ENCODE measurements at regions not wholly inside any gene's neighbourhood (a gene's known extent, or its start where the extent isn't known, plus 50 kb on each side); places are given as distances from the start of the nearest gene placed in this dataset.

- TF ChIP-seq REST (IDR thresholded peaks at IDR 0.05) = no peak
- no peak for TF ChIP-seq GABPA (IDR thresholded peaks at IDR 0.05 in 1 of 2, conservative IDR thresholded peaks at IDR 0.05 in 1 of 2)
Observed at GRCh38 chr1:238953448-238954010, 432.8 kb upstream of the CHRM3 start (continued).

DNA sequence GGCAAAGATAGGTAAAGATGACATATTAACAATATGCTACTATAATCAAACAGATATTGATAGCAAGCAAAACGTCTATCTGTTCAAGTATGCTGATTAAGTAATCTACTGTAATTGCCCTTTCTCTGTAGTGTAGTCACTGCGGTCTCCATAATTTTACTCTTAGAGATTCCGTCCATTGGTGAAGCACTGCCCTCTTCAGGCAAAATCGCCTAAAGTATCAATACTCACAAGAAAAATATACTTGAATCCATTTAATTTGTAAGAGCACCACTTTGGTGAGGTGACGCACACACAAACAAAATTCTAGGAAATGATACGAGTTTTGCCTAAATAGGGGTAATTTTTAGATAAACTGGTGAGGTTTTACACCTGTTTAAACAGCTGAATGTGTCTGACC lies 434.6 kb upstream of the CHRM3 start:
- TF ChIP-seq EGR1 (IDR thresholded peaks at IDR 0.05; ENCODE audit: low read depth in 2 of 2) (no peak), HNF4G (IDR thresholded peaks at IDR 0.05) (no peak), REST (IDR thresholded peaks at IDR 0.05) (no peak), YY1 (IDR thresholded peaks at IDR 0.05) (no peak), RAD21 (IDR thresholded peaks at IDR 0.05) (peak; percentile 77 to 81), NR2F2 (IDR thresholded peaks at IDR 0.05) (no peak), FOXA2 (IDR thresholded peaks at IDR 0.05) (no peak), HNF4A (conservative IDR thresholded peaks at IDR 0.05) (no peak), ZBTB33 (IDR thresholded peaks at IDR 0.05) (no peak), SP1 (IDR thresholded peaks at IDR 0.05) (no peak)
- TF ChIP-seq, protein P1, sequence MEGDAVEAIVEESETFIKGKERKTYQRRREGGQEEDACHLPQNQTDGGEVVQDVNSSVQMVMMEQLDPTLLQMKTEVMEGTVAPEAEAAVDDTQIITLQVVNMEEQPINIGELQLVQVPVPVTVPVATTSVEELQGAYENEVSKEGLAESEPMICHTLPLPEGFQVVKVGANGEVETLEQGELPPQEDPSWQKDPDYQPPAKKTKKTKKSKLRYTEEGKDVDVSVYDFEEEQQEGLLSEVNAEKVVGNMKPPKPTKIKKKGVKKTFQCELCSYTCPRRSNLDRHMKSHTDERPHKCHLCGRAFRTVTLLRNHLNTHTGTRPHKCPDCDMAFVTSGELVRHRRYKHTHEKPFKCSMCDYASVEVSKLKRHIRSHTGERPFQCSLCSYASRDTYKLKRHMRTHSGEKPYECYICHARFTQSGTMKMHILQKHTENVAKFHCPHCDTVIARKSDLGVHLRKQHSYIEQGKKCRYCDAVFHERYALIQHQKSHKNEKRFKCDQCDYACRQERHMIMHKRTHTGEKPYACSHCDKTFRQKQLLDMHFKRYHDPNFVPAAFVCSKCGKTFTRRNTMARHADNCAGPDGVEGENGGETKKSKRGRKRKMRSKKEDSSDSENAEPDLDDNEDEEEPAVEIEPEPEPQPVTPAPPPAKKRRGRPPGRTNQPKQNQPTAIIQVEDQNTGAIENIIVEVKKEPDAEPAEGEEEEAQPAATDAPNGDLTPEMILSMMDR (IDR thresholded peaks at IDR 0.05; ENCODE audit: low read depth, low read length, missing input control) = peak; percentile 36
- TF ChIP-seq, protein P2, sequence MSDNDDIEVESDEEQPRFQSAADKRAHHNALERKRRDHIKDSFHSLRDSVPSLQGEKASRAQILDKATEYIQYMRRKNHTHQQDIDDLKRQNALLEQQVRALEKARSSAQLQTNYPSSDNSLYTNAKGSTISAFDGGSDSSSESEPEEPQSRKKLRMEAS (IDR thresholded peaks at IDR 0.05) = no peak
- H3K27ac ChIP-seq (ENCODE audit: low read depth in 1 of 2, low read length in 2 of 2) = no peak overlapping the region
- H3K9ac ChIP-seq (ENCODE audit: low read depth in 1 of 2, low read length in 2 of 2) = peak overlapping the region in 1 of 2 donors; percentile 7
- H3K27me3 ChIP-seq (ENCODE audit: control insufficient read depth in 4 of 4, insufficient read depth in 4 of 4, low read length in 3 of 4) = no peaks in the 10 kb centered on the region
- H3K36me3 ChIP-seq (ENCODE audit: control insufficient read depth in 4 of 4, insufficient read depth in 3 of 4, low read depth in 1 of 4, low read length in 3 of 4) = no peaks in the 10 kb centered on the region
- H3K4me3 ChIP-seq (ENCODE audit: low read depth in 1 of 3, low read length in 3 of 3) = no peak overlapping the region
- H3K4me1 ChIP-seq (ENCODE audit: control insufficient read depth in 4 of 4, insufficient read depth in 4 of 4, low read length in 3 of 4) = peaks cover 0 to 10% (median 6%) of the 10 kb centered on the region in 4 donors
- 22% methylated on average over 6 of the region's 6 CpGs for WGBS
- DNase-seq (ENCODE audit: low spot score) = no peak
- H3K9me3 ChIP-seq (ENCODE audit: control insufficient read depth in 4 of 4, low read length in 3 of 4) = no peaks in the 10 kb centered on the region
